Stomach smooth muscle (tissue), 2 donors: ENCODE measurements at regions not wholly inside any gene's neighbourhood (a gene's known extent, or its start where the extent isn't known, plus 50 kb on each side); places are given as distances from the start of the nearest gene placed in this dataset.

Experiments
- H3K27ac ChIP-seq: one replicate; pipeline ENCODE4 v1.7.0; 2013; ENCODE audit warnings: mild to moderate bottlenecking, low read length, inconsistent platforms
- H3K27me3 ChIP-seq, 2 donors: one replicate each; pipeline ENCODE4 v1.7.0; 2013; ENCODE audit warnings: low read length in 2 of 2; ENCODE audit not compliant: insufficient read depth in 2 of 2, control insufficient read depth in 1 of 2
- H3K36me3 ChIP-seq, 2 donors: one replicate each; pipeline ENCODE4 v1.7.0; 2013; ENCODE audit warnings: low read length in 2 of 2; ENCODE audit not compliant: control insufficient read depth in 2 of 2, insufficient read depth in 2 of 2
- H3K4me1 ChIP-seq: one replicate; pipeline ENCODE4 v1.7.0; 2013; ENCODE audit warnings: low read length; ENCODE audit not compliant: control insufficient read depth, insufficient read depth
- H3K4me3 ChIP-seq, 2 donors: one replicate each; pipeline ENCODE4 v1.7.0; 2013; ENCODE audit warnings: low read length in 2 of 2
- H3K9ac ChIP-seq, 2 donors: one replicate each; pipeline ENCODE4 v1.7.0; 2013; ENCODE audit warnings: low read length in 2 of 2, mild to moderate bottlenecking in 1 of 2
- H3K9me3 ChIP-seq, 2 donors: one replicate each; pipeline ENCODE4 v1.7.0; 2013; ENCODE audit warnings: low read length in 2 of 2; ENCODE audit not compliant: control insufficient read depth in 2 of 2
- donor health status: healthy.
- donor health status: Pancreatic carcinoma.

- Histone ChIP-seq H3K9me3 (no peaks in the 10 kb centered on the region), H3K9ac (no peak overlapping the region), H3K27ac (no peak overlapping the region), H3K4me1 (no peaks in the 10 kb centered on the region), H3K36me3 (no peaks in the 10 kb centered on the region), H3K4me3 (no peak overlapping the region), H3K27me3 (no peaks in the 10 kb centered on the region)
Measured at GRCh38 chr12:126519833-126520232, 1454.6 kb downstream of the AACS start.

- Histone ChIP-seq H3K27me3 (no peaks in the 10 kb centered on the region), H3K4me1 (no peaks in the 10 kb centered on the region), H3K27ac (no peak overlapping the region), H3K9ac (no peak overlapping the region), H3K9me3 (no peaks in the 10 kb centered on the region), H3K36me3 (no peaks in the 10 kb centered on the region), H3K4me3 (no peak overlapping the region)
Measured at GRCh38 chr12:126523891-126524290, 1458.7 kb downstream of the AACS start.

- Histone ChIP-seq H3K36me3 (no peaks in the 10 kb centered on the region), H3K27me3 (no peaks in the 10 kb centered on the region), H3K9ac (no peak overlapping the region), H3K4me1 (no peaks in the 10 kb centered on the region), H3K4me3 (no peak overlapping the region), H3K9me3 (no peaks in the 10 kb centered on the region), H3K27ac (no peak overlapping the region)
Measured at GRCh38 chr12:126534495-126534894, 1469.3 kb downstream of the AACS start.

GRCh38 chr12:126534942-126535341 lies 1469.7 kb downstream of the AACS start:
- no peaks in the 10 kb centered on the region for H3K4me1 ChIP-seq
- H3K9me3 ChIP-seq: no peaks in the 10 kb centered on the region
- no peak overlapping the region for H3K4me3 ChIP-seq
- no peaks in the 10 kb centered on the region for H3K27me3 ChIP-seq
- no peak overlapping the region for H3K9ac ChIP-seq
- no peak overlapping the region for H3K27ac ChIP-seq
- H3K36me3 ChIP-seq: no peaks in the 10 kb centered on the region

- Histone ChIP-seq H3K27me3 (no peaks in the 10 kb centered on the region), H3K9me3 (peaks cover 0 to 2% of the 10 kb centered on the region in 2 donors), H3K4me3 (no peak overlapping the region), H3K36me3 (no peaks in the 10 kb centered on the region), H3K4me1 (no peaks in the 10 kb centered on the region), H3K27ac (no peak overlapping the region), H3K9ac (no peak overlapping the region)
Measured at GRCh38 chr12:126535971-126536370, 1470.7 kb downstream of the AACS start.

GRCh38 chr12:126537961-126538530 lies 1472.8 kb downstream of the AACS start:
- Histone ChIP-seq H3K36me3 (no peaks in the 10 kb centered on the region), H3K27me3 (no peaks in the 10 kb centered on the region), H3K9me3 (peaks cover 0 to 2% of the 10 kb centered on the region in 2 donors)

GRCh38 chr12:126538888-126539287 lies 1473.7 kb downstream of the AACS start:
- H3K27ac ChIP-seq: no peak overlapping the region
- H3K36me3 ChIP-seq: no peaks in the 10 kb centered on the region
- no peaks in the 10 kb centered on the region for H3K4me1 ChIP-seq
- no peak overlapping the region for H3K4me3 ChIP-seq
- no peak overlapping the region for H3K9ac ChIP-seq
- H3K9me3 ChIP-seq: peaks cover 0 to 2% of the 10 kb centered on the region in 2 donors
- no peaks in the 10 kb centered on the region for H3K27me3 ChIP-seq

More at GRCh38 chr12:126537961-126538530, 1472.8 kb downstream of the AACS start:
- Histone ChIP-seq H3K4me1 (no peaks in the 10 kb centered on the region), H3K9ac (no peak overlapping the region), H3K27ac (no peak overlapping the region), H3K4me3 (no peak overlapping the region)

- Histone ChIP-seq H3K4me1 (no peaks in the 10 kb centered on the region), H3K9ac (no peak overlapping the region)
Measured at GRCh38 chr12:126545411-126545810, 1480.2 kb downstream of the AACS start.

GRCh38 chr12:126547905-126548304 lies 1482.7 kb downstream of the AACS start:
- Histone ChIP-seq H3K36me3 (no peaks in the 10 kb centered on the region), H3K4me3 (no peak overlapping the region), H3K4me1 (no peaks in the 10 kb centered on the region), H3K27ac (no peak overlapping the region), H3K9me3 (no peaks in the 10 kb centered on the region), H3K9ac (no peak overlapping the region), H3K27me3 (no peaks in the 10 kb centered on the region)

More at GRCh38 chr12:126545411-126545810, 1480.2 kb downstream of the AACS start:
- Histone ChIP-seq H3K27me3 (no peaks in the 10 kb centered on the region), H3K27ac (no peak overlapping the region), H3K9me3 (peaks cover 0 to 2% of the 10 kb centered on the region in 2 donors), H3K36me3 (no peaks in the 10 kb centered on the region), H3K4me3 (no peak overlapping the region)

- no peak overlapping the region for H3K9ac ChIP-seq
- no peaks in the 10 kb centered on the region for H3K27me3 ChIP-seq
- H3K9me3 ChIP-seq: peaks cover 0 to 6% of the 10 kb centered on the region in 2 donors
- H3K36me3 ChIP-seq: no peaks in the 10 kb centered on the region
- H3K4me3 ChIP-seq: no peak overlapping the region
- no peak overlapping the region for H3K27ac ChIP-seq
- no peaks in the 10 kb centered on the region for H3K4me1 ChIP-seq
Measured at GRCh38 chr12:126551869-126552268, 1486.6 kb downstream of the AACS start.

- no peak overlapping the region for H3K4me3 ChIP-seq
- H3K4me1 ChIP-seq: no peaks in the 10 kb centered on the region
- no peaks in the 10 kb centered on the region for H3K27me3 ChIP-seq
- H3K36me3 ChIP-seq: no peaks in the 10 kb centered on the region
- no peak overlapping the region for H3K9ac ChIP-seq
- no peak overlapping the region for H3K27ac ChIP-seq
- H3K9me3 ChIP-seq: peaks cover 0 to 6% of the 10 kb centered on the region in 2 donors
Measured at GRCh38 chr12:126554625-126555024, 1489.4 kb downstream of the AACS start.
